Panc1 (cell line): ENCODE measurements at regions not wholly inside any gene's neighbourhood (a gene's known extent, or its start where the extent isn't known, plus 50 kb on each side); places are given as distances from the start of the nearest gene placed in this dataset.

Experiments used
- ATAC-seq: fragments of 200-7000 bp; cut with Tn5 transposase; 2 replicates; pipeline ENCODE4 v1.9.1; 2020; ENCODE audit warnings: mild to moderate bottlenecking, moderate library complexity
- BruUV-seq: library from RNA; stranded (reverse); fragments of 400-500 nt; replicated peaks from 2 replicates; lab custom pipeline; 2021; lab: Mats Ljungman, UMichigan
- CTCF ChIA-PET: fragments of 300-600 bp; sonication (Branson Sonifier 250); formaldehyde crosslinking; loops from one replicate; lab custom pipeline; 2022; ENCODE audit warnings: antibody characterized with exemption; lab: Charles Lee
- POLR2A ChIA-PET: fragments of 300-600 bp; sonication (Branson Sonifier 250); formaldehyde crosslinking; loops from one replicate; lab custom pipeline; 2022; ENCODE audit warnings: antibody characterized with exemption; lab: Charles Lee
- DNase-seq: peaks from one replicate; pipeline ENCODE4 v3.0.0-alpha.2; 2010; ENCODE audit warnings: low read depth, low spot score
- H3K27ac ChIP-seq: 2 replicates; pipeline ENCODE4 v1.5.1; 2011; ENCODE audit warnings: mild to moderate bottlenecking, low read length, inconsistent platforms
- H3K27me3 ChIP-seq: fragments of 200-500 bp; sonication (Bioruptor generic); 2 replicates; pipeline ENCODE4 v1.6.0; 2014; ENCODE audit warnings: low read length, inconsistent platforms; ENCODE audit not compliant: control insufficient read depth, insufficient read depth
- H3K36me3 ChIP-seq: fragments of 200-500 bp; sonication (Bioruptor generic); 2 replicates; pipeline ENCODE4 v1.5.1; 2014; ENCODE audit warnings: inconsistent platforms, mild to moderate bottlenecking, low read length, moderate library complexity; ENCODE audit not compliant: control insufficient read depth, insufficient read depth
- H3K4me1 ChIP-seq: 2 replicates; pipeline ENCODE4 v1.5.1; 2011; ENCODE audit warnings: inconsistent platforms, mild to moderate bottlenecking, low read length, moderate library complexity; ENCODE audit not compliant: control insufficient read depth, insufficient read depth
- H3K4me3 ChIP-seq, 2 experiments: 2 replicates each; pipeline ENCODE4 v1.5.1; 2011 to 2012; ENCODE audit warnings: low read depth in 2 of 2, low read length in 2 of 2, mild to moderate bottlenecking in 2 of 2, inconsistent platforms in 1 of 2, moderate library complexity in 1 of 2
- H3K9me3 ChIP-seq: fragments of 200-500 bp; sonication (Bioruptor generic); 2 replicates; pipeline ENCODE4 v1.5.1; 2014; ENCODE audit warnings: low read depth, mild to moderate bottlenecking, inconsistent platforms, low read length, moderate library complexity; ENCODE audit not compliant: control insufficient read depth, insufficient read depth
- CTCF ChIP-seq: fragments of 450-650 bp; IDR thresholded peaks from 2 replicates; pipeline ENCODE4 v1.5.1; 2017; ENCODE audit warnings: mild to moderate bottlenecking
- POLR2AphosphoS5 ChIP-seq: IDR thresholded peaks from 2 replicates; pipeline ENCODE4 v1.6.1; 2012; ENCODE audit warnings: mild to moderate bottlenecking, low read depth, low read length, moderate library complexity
- REST ChIP-seq, 2 experiments: IDR thresholded peaks; 2 replicates each; pipeline ENCODE4 v1.6.1; 2011 to 2012; ENCODE audit warnings: low read depth in 2 of 2, control low read depth in 1 of 2, low read length in 1 of 2, mild to moderate bottlenecking in 1 of 2, moderate library complexity in 1 of 2; ENCODE audit not compliant: insufficient read depth in 1 of 2
- SIN3A ChIP-seq: IDR thresholded peaks from 2 replicates; pipeline ENCODE4 v1.6.1; 2012; ENCODE audit warnings: low read depth, mild to moderate bottlenecking, low read length, moderate library complexity, borderline replicate concordance; ENCODE audit not compliant: insufficient read depth
- TCF7L2 ChIP-seq: IDR thresholded peaks from 2 replicates; pipeline ENCODE4 v1.6.1; 2011; ENCODE audit warnings: mild to moderate bottlenecking, low read depth, low read length, inconsistent platforms
- in situ Hi-C: cut with HindIII; loops from 2 replicates; pipeline ENCODE4 v1.10.0; 2016; ENCODE audit warnings: low sequenced_read_pairs, low pct_unique_long_range_greater_than_20kb
- intact Hi-C: fragments of 100-400 bp; cut with micrococcal nuclease; formaldehyde crosslinking; loops from one replicate; pipeline ENCODE4 v1.10.0; 2022; ENCODE audit not compliant: unreplicated experiment

- no peaks in the 10 kb centered on the region for H3K4me1 ChIP-seq
- H3K27ac ChIP-seq = no peak overlapping the region
- H3K9me3 ChIP-seq = no peaks in the 10 kb centered on the region
- H3K36me3 ChIP-seq = no peaks in the 10 kb centered on the region
- intact Hi-C loops = no loop called here
- in situ Hi-C loops = no loop called here
- no peaks in the 10 kb centered on the region for H3K27me3 ChIP-seq
- DNase-seq (no peak), ATAC-seq (no peak)
- CTCF ChIA-PET = no interaction called here
- no TSS peak for BruUV-seq
- TF ChIP-seq SIN3A (no peak), POLR2AphosphoS5 (no peak), CTCF (no peak), REST (IDR thresholded peaks at IDR 0.05; ENCODE audit: insufficient read depth in 1 of 2, low read depth in 2 of 2, low read length in 1 of 2) (no peak), TCF7L2 (no peak)
- POLR2A ChIA-PET = no interaction called here
- H3K4me3 ChIP-seq = no peak overlapping the region
These were observed 174.2 kb upstream of the VIPR2 start for GRCh38 chr7:159318682-159319351.

- Histone ChIP-seq H3K27me3 (no peaks in the 10 kb centered on the region), H3K27ac (no peak overlapping the region), H3K36me3 (no peaks in the 10 kb centered on the region), H3K4me1 (no peaks in the 10 kb centered on the region), H3K9me3 (no peaks in the 10 kb centered on the region), H3K4me3 (no peak overlapping the region)
- in situ Hi-C loops = no loop called here
- TF ChIP-seq POLR2AphosphoS5 (no peak), TCF7L2 (no peak), CTCF (no peak), REST (IDR thresholded peaks at IDR 0.05; ENCODE audit: insufficient read depth in 1 of 2, low read depth in 2 of 2, low read length in 1 of 2) (no peak), SIN3A (no peak)
- intact Hi-C loops = no loop called here
- no TSS peak for BruUV-seq
- ChIA-PET CTCF (no interaction called here), POLR2A (no interaction called here)
- ATAC-seq (no peak), DNase-seq (no peak)
These were observed 172.6 kb upstream of the VIPR2 start for GRCh38 chr7:159317294-159317693.
